HepG2 (cell line): ENCODE measurements at regions not wholly inside any gene's neighbourhood (a gene's known extent, or its start where the extent isn't known, plus 50 kb on each side); places are given as distances from the start of the nearest gene placed in this dataset.
A peak's percentile ranks its signal among the peaks of the same experiment; 100 is the strongest.

ENCODE experiments used
- ARID2 ChIP-seq: sonication (generic); formaldehyde crosslinking; IDR thresholded peaks from 2 replicates; pipeline ENCODE4 v1.8.1; 2022; ENCODE audit warnings: mild to moderate bottlenecking, missing genetic modification reagents, borderline replicate concordance
- ARID4A ChIP-seq: sonication (generic); formaldehyde crosslinking; IDR thresholded peaks from 2 replicates; pipeline ENCODE4 v1.5.0; 2020; ENCODE audit warnings: mild to moderate bottlenecking, missing genetic modification reagents, borderline replicate concordance
- HDAC1 ChIP-seq: sonication (generic); formaldehyde crosslinking; IDR thresholded peaks from 2 replicates; pipeline ENCODE4 v1.5.1; 2020; ENCODE audit warnings: mild to moderate bottlenecking, missing genetic modification reagents
- HNF4A ChIP-seq: sonication (generic); formaldehyde crosslinking; IDR thresholded peaks from 2 replicates; pipeline ENCODE4 v1.4.0; 2020; ENCODE audit warnings: missing genetic modification reagents
- HNF4G ChIP-seq, 2 experiments: sonication (generic) in 1 of 2; formaldehyde crosslinking in 1 of 2; IDR thresholded peaks; 2 replicates each; pipeline versions ENCODE4 v1.4.0 to v1.6.1; 2011 to 2020; ENCODE audit warnings: borderline replicate concordance in 2 of 2, low read depth in 2 of 2, mild to moderate bottlenecking in 2 of 2, low read length in 1 of 2, missing genetic modification reagents in 1 of 2, moderate library complexity in 1 of 2
- PHF5A ChIP-seq: IDR thresholded peaks from one replicate; pipeline ENCODE4 v1.6.1; 2018; ENCODE audit warnings: low read depth, missing genetic modification reagents; ENCODE audit not compliant: unreplicated experiment
- RFX3 ChIP-seq: IDR thresholded peaks from 2 replicates; pipeline ENCODE4 v1.6.1; 2016; ENCODE audit warnings: missing biosample characterization, missing genetic modification reagents
- SALL1 ChIP-seq: sonication (generic); formaldehyde crosslinking; IDR thresholded peaks from 2 replicates; pipeline ENCODE4 v1.8.0; 2022; ENCODE audit warnings: mild to moderate bottlenecking, missing genetic modification reagents
- SKI ChIP-seq: fragments of 450-650 bp; IDR thresholded peaks from one replicate; pipeline ENCODE4 v1.6.1; 2018; ENCODE audit warnings: mild to moderate bottlenecking; ENCODE audit not compliant: partially characterized antibody
- TP53 ChIP-seq: sonication (generic); formaldehyde crosslinking; conservative IDR thresholded peaks from 2 replicates; pipeline ENCODE4 v1.4.0; 2020; ENCODE audit warnings: missing genetic modification reagents
- YEATS2 ChIP-seq: sonication (generic); formaldehyde crosslinking; IDR thresholded peaks from 2 replicates; pipeline ENCODE4 v1.4.0; 2020; ENCODE audit warnings: missing genetic modification reagents, borderline replicate concordance
- ZFX ChIP-seq: sonication (generic); formaldehyde crosslinking; IDR thresholded peaks from 2 replicates; pipeline ENCODE4 v1.4.0; 2020; ENCODE audit warnings: mild to moderate bottlenecking, low read depth, missing genetic modification reagents, moderate library complexity
- ZNF160 ChIP-seq: sonication (generic); formaldehyde crosslinking; IDR thresholded peaks from 2 replicates; pipeline ENCODE4 v1.8.0; 2022; ENCODE audit warnings: mild to moderate bottlenecking, inconsistent platforms, missing genetic modification reagents
- ZNF264 ChIP-seq: sonication (generic); formaldehyde crosslinking; IDR thresholded peaks from 2 replicates; pipeline ENCODE4 v1.4.0; 2020; ENCODE audit warnings: missing genetic modification reagents
- ZNF543 ChIP-seq: sonication (generic); formaldehyde crosslinking; IDR thresholded peaks from 2 replicates; pipeline ENCODE4 v1.4.0; 2020; ENCODE audit warnings: mild to moderate bottlenecking, missing genetic modification reagents
- ZNF788 ChIP-seq: sonication (generic); formaldehyde crosslinking; IDR thresholded peaks from 2 replicates; pipeline ENCODE4 v1.5.0; 2020; ENCODE audit warnings: mild to moderate bottlenecking, missing genetic modification reagents, borderline replicate concordance
- TF ChIP-seq, protein P1 (sequence below): sonication (generic); formaldehyde crosslinking; IDR thresholded peaks from 2 replicates; pipeline ENCODE4 v1.4.0; 2020; ENCODE audit warnings: mild to moderate bottlenecking, missing genetic modification reagents, borderline replicate concordance
- TF ChIP-seq, protein P2 (sequence below): sonication (generic); formaldehyde crosslinking; IDR thresholded peaks from 2 replicates; pipeline ENCODE4 v1.4.0; 2020; ENCODE audit warnings: missing genetic modification reagents

DNA sequence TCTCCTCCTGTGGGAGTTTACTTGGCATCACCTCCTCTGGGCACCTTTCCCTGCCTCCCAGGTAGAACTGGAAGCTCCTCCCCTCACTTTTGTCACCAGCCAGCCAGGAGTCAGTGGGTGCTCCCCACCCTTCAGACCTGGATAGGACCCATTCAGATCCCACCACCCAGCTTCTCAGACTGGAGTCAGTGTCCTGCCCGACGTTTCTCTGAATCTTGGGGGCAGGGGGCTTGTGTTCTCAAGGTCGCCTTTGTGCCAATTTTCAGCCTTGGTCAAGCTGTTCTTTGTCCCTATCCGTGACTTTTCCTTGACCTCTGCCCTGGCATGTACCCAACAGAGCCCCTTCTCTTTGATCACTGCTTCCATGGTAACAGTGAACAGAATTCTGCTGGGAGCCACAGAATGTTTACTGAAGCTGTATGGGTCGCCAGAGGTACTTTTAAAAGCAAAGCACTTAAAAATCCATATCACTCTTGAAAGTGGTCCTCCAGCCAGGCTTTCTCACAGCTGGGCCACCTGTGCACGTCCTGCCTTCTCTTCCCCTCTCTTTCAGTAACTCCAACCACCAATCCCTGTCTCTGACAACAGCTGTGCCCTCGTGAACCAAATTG lies 63.1 kb downstream of the SOWAHC start (continued):
- TF ChIP-seq TP53 (0 out of 2 replicates have a peak, but pooled peaks have one; percentile 30), HNF4G (IDR thresholded peaks at IDR 0.05; ENCODE audit: borderline replicate concordance, low read depth, low read length) (peak; percentile 78), HNF4G (CRISPR knock-in tag; IDR thresholded peaks at IDR 0.05; ENCODE audit: borderline replicate concordance, low read depth) (peak; percentile 83; the same call in 1 of the 2 replicates), ZFX (peak; percentile 26; the same call in 1 of the 2 replicates), ZNF543 (CRISPR knock-in tag) (peak; percentile 31; the same call in 1 of the 2 replicates), ZNF788 (CRISPR knock-in tag) (peak; percentile 64; the same call in 1 of the 2 replicates), HNF4A (CRISPR knock-in tag) (peak; percentile 93), HDAC1 (CRISPR knock-in tag) (peak; percentile 81), ARID4A (CRISPR knock-in tag) (peak; percentile 42; the same call in 1 of the 2 replicates), SKI (peak; percentile 52), ZNF160 (CRISPR knock-in tag) (0 out of 2 replicates have a peak, but pooled peaks have one; percentile 19), YEATS2 (CRISPR knock-in tag) (peak; percentile 30; the same call in 1 of the 2 replicates), RFX3 (CRISPR knock-in tag) (peak; percentile 86), SALL1 (CRISPR knock-in tag) (peak; percentile 85), ARID2 (CRISPR knock-in tag) (peak; percentile 23; the same call in 1 of the 2 replicates), ZNF264 (peak; percentile 32; the same call in 1 of the 2 replicates), PHF5A (CRISPR knock-in tag) (peak; percentile 25)
- TF ChIP-seq, protein P1, sequence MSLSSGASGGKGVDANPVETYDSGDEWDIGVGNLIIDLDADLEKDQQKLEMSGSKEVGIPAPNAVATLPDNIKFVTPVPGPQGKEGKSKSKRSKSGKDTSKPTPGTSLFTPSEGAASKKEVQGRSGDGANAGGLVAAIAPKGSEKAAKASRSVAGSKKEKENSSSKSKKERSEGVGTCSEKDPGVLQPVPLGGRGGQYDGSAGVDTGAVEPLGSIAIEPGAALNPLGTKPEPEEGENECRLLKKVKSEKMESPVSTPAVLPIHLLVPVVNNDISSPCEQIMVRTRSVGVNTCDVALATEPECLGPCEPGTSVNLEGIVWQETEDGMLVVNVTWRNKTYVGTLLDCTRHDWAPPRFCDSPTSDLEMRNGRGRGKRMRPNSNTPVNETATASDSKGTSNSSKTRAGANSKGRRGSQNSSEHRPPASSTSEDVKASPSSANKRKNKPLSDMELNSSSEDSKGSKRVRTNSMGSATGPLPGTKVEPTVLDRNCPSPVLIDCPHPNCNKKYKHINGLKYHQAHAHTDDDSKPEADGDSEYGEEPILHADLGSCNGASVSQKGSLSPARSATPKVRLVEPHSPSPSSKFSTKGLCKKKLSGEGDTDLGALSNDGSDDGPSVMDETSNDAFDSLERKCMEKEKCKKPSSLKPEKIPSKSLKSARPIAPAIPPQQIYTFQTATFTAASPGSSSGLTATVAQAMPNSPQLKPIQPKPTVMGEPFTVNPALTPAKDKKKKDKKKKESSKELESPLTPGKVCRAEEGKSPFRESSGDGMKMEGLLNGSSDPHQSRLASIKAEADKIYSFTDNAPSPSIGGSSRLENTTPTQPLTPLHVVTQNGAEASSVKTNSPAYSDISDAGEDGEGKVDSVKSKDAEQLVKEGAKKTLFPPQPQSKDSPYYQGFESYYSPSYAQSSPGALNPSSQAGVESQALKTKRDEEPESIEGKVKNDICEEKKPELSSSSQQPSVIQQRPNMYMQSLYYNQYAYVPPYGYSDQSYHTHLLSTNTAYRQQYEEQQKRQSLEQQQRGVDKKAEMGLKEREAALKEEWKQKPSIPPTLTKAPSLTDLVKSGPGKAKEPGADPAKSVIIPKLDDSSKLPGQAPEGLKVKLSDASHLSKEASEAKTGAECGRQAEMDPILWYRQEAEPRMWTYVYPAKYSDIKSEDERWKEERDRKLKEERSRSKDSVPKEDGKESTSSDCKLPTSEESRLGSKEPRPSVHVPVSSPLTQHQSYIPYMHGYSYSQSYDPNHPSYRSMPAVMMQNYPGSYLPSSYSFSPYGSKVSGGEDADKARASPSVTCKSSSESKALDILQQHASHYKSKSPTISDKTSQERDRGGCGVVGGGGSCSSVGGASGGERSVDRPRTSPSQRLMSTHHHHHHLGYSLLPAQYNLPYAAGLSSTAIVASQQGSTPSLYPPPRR: peak; percentile 85; the same call in 1 of the 2 replicates
- TF ChIP-seq, protein P2, sequence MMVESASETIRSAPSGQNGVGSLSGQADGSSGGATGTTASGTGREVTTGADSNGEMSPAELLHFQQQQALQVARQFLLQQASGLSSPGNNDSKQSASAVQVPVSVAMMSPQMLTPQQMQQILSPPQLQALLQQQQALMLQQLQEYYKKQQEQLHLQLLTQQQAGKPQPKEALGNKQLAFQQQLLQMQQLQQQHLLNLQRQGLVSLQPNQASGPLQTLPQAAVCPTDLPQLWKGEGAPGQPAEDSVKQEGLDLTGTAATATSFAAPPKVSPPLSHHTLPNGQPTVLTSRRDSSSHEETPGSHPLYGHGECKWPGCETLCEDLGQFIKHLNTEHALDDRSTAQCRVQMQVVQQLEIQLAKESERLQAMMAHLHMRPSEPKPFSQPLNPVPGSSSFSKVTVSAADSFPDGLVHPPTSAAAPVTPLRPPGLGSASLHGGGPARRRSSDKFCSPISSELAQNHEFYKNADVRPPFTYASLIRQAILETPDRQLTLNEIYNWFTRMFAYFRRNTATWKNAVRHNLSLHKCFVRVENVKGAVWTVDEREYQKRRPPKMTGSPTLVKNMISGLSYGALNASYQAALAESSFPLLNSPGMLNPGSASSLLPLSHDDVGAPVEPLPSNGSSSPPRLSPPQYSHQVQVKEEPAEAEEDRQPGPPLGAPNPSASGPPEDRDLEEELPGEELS (CRISPR knock-in tag): peak; percentile 80
